Fibroblast of mammary gland (primary cell): ENCODE measurements at regions not wholly inside any gene's neighbourhood (a gene's known extent, or its start where the extent isn't known, plus 50 kb on each side); places are given as distances from the start of the nearest gene placed in this dataset.

Source experiments
- DNase-seq: peaks from one replicate; pipeline ENCODE4 v3.0.0-alpha.2; 2010; ENCODE audit warnings: low read depth
- H3K4me3 ChIP-seq: 2 replicates; pipeline ENCODE4 v1.5.1; 2011; ENCODE audit warnings: low read depth, mild to moderate bottlenecking, low read length, moderate library complexity; ENCODE audit not compliant: control insufficient read depth
- TF ChIP-seq, protein P1 (sequence below): conservative IDR thresholded peaks from 2 replicates; pipeline ENCODE4 v1.5.1; 2011; ENCODE audit warnings: low read depth, low read length, inconsistent platforms; ENCODE audit not compliant: control insufficient read depth, insufficient read depth

DNA sequence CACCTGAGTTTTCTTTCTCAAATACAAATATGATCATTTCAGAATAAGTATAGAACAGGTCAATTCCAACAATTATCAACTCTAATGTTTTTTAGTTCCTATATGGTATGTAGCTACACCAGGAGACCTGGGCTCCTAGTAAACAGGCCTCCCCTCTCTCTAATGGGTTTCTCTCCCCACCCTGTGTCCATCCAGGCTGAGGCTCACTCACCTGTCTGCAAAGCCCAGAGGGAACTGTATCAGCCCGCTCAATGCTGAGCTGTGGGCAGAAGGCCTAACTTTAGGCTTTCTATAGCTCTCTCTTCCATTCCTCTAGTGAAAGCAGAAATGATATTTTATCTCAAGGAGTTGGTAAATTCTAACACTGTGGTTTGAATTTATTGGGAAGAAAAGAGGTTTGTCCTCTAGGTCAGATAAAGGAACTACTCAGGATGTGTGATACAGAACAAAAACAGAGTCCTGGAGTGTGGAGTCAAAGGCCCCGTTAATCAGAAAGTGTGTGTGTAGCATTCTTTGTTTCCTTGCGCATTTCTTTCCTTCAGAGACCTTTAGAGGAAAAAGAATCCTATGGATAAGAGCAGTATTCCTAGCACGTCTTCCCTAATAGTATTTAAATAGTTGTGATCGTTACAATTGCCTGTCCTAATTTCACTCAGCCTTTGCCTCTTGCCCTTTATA lies 408.9 kb downstream of the PYDC2 start:
- no peak overlapping the region for H3K4me3 ChIP-seq
- DNase-seq = no peak
- TF ChIP-seq, protein P1, sequence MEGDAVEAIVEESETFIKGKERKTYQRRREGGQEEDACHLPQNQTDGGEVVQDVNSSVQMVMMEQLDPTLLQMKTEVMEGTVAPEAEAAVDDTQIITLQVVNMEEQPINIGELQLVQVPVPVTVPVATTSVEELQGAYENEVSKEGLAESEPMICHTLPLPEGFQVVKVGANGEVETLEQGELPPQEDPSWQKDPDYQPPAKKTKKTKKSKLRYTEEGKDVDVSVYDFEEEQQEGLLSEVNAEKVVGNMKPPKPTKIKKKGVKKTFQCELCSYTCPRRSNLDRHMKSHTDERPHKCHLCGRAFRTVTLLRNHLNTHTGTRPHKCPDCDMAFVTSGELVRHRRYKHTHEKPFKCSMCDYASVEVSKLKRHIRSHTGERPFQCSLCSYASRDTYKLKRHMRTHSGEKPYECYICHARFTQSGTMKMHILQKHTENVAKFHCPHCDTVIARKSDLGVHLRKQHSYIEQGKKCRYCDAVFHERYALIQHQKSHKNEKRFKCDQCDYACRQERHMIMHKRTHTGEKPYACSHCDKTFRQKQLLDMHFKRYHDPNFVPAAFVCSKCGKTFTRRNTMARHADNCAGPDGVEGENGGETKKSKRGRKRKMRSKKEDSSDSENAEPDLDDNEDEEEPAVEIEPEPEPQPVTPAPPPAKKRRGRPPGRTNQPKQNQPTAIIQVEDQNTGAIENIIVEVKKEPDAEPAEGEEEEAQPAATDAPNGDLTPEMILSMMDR = no peak

DNA sequence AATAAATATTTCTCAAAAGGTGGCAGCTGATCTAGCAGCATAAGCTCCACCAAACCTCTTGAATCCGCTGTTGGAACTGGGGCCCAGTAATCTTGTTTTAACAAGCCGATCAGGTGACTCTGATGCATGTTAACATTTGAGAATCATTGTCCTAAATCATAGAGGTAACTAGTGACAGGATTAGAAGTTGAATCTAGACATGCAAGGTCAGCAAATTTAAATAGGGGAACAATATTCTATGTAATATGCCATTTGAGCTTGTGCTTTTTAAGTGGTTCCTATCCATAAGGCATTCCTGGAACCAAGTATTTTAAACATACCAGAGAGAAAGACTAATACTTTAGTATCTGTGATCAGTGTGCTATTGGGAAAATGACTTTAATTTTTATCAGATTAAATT lies 412.8 kb downstream of the PYDC2 start:
- no peak for DNase-seq
- no peak overlapping the region for H3K4me3 ChIP-seq
- TF ChIP-seq, protein P1 = no peak

DNA sequence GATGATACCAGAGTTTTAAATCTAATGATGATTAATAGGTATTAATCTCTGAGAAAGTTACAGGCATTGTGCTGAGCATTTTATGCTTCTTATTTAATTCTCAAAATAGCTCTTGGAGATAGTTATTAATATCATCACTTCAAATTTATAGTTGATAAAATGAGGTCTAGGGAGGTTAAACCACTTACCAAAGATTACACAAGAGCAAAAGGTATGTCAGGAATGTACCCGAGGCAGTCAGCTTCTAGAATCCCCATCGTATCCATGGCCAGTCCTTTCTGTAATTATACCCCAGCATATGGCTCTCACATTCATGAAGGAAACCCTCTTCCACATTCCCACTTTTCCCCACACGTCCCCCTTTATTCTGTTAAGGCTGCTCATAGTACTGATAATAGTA lies 421.3 kb downstream of the PYDC2 start:
- H3K4me3 ChIP-seq = no peak overlapping the region
- no peak for DNase-seq
- TF ChIP-seq, protein P1 = no peak

DNA sequence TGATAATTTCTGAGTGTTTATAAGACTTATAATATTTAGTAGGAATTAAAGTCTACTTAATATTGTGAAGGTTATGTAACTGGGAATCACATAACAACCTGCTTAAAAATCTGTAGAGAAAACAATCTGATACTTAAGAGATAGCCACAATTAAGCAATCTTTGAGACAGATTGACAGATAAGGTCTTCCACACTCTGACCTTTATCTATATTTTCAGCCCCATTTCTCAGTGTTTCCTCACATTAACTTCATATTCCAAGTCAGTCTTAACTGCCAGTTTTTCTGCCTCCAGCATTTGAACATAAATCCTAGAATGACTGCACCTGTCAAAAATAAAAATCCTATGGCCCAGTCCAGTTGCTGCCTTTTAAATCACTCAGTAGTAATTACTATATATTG lies 423.2 kb downstream of the PYDC2 start:
- DNase-seq = no peak
- TF ChIP-seq, protein P1 = no peak
- no peak overlapping the region for H3K4me3 ChIP-seq

DNA sequence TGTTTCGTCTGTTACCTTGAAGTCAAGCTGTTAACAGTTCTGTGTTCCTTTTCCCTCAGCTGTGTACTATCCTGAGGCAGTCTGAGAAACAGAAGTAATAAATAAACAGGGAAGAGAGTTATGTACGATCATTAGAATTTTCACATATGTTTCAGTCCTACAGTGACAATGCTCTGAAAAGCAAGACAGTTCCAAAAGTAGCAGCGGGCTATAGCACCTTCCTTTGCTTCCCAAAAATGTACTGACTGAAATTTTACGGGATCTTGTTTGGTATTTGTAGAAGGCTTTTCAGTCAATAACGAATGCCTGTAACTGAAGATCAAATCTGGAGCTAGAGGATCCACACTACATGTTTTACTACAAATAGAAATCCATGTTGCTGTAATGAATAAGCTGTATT lies 428.1 kb downstream of the PYDC2 start:
- H3K4me3 ChIP-seq = no peak overlapping the region
- DNase-seq = no peak
- TF ChIP-seq, protein P1 = no peak

DNA sequence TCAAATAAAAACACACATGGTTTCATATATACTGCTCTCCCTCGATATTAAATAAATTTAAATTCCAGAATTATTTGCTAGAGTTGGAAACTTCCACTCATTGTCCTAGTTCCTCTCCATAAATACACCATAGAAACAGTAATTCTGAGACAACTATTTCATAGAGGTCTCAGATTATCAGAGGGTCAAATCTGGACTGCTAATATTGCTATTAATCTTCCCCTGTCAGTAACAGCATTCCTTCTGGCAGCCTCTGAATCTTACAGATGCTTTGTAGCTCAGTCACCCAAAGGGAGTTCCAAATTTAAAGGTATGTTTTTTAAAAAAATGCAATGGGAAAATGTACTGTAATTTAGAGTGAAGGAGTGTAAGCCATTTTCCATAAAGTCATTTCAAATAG lies 428.8 kb downstream of the PYDC2 start:
- DNase-seq = no peak
- H3K4me3 ChIP-seq = no peak overlapping the region
- TF ChIP-seq, protein P1 = no peak

DNA sequence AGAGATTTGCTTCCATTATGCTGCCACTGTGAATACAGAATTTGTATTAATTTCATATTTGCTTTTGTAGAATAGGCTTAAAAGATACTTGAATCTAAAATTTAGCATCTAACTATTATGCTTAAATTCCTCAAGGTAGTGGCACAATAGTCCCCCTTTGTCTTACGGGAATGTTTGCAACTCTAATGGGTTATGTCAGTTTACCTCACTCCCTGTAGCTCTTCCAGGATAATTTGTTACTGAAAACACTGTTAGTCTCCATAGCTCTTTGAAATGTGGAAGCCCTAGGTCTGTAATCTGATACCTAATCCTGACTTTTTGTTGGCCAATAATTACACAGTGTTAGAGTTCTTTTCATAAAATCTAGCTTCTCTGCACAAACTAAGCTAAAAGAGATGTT lies 433.4 kb downstream of the PYDC2 start:
- TF ChIP-seq, protein P1 = no peak
- H3K4me3 ChIP-seq = no peak overlapping the region
- no peak for DNase-seq
